Esophagus muscularis mucosa (tissue), 4 donors: ENCODE measurements at regions not wholly inside any gene's neighbourhood (a gene's known extent, or its start where the extent isn't known, plus 50 kb on each side); places are given as distances from the start of the nearest gene placed in this dataset.

Experiments
- DNase-seq: peaks from one replicate; pipeline ENCODE4 v3.0.0-alpha.2; 2017; ENCODE audit errors: extremely low spot score
- H3K27ac ChIP-seq, 4 donors: fragments of 200-600 bp; sonication (generic); replicated peaks in 1 of 4; 1 replicate in 3 of 4; 2 replicates in 1 of 4; pipeline ENCODE4 v1.5.1; 2016 to 2019; ENCODE audit warnings: mild to moderate bottlenecking in 1 of 4
- H3K27me3 ChIP-seq, 4 donors: fragments of 200-600 bp; sonication (generic); one replicate each; pipeline versions ENCODE4 v1.5.1 to v1.6.0; 2016 to 2019
- H3K36me3 ChIP-seq, 4 donors: fragments of 200-600 bp; sonication (generic); one replicate each; pipeline ENCODE4 v1.5.1; 2016 to 2019
- H3K4me1 ChIP-seq, 4 donors: fragments of 200-600 bp; sonication (generic); one replicate each; pipeline ENCODE4 v1.5.1; 2016 to 2019
- H3K4me3 ChIP-seq, 4 donors: fragments of 200-600 bp; sonication (generic); 1 replicate in 2 of 4; 2 replicates in 2 of 4; pipeline ENCODE4 v1.5.1; 2016 to 2019; ENCODE audit warnings: mild to moderate bottlenecking in 4 of 4, moderate library complexity in 1 of 4
- H3K9me3 ChIP-seq, 4 donors: fragments of 200-600 bp; sonication (generic); 1 replicate in 3 of 4; 2 replicates in 1 of 4; pipeline ENCODE4 v1.5.1; 2016 to 2019
- EP300 ChIP-seq: sonication (generic); formaldehyde crosslinking; IDR thresholded peaks from one replicate; pipeline ENCODE4 v1.6.1; 2017; ENCODE audit warnings: antibody characterized with exemption
- POLR2A ChIP-seq: fragments of 450-650 bp; IDR thresholded peaks from one replicate; pipeline ENCODE4 v1.6.1; 2017; ENCODE audit warnings: antibody characterized with exemption, moderate library complexity, mild to moderate bottlenecking, low read depth
- POLR2AphosphoS5 ChIP-seq, 2 donors: sonication (generic); formaldehyde crosslinking; IDR thresholded peaks; one replicate each; pipeline ENCODE4 v1.6.1; 2017; ENCODE audit warnings: antibody characterized with exemption in 2 of 2
- WGBS: methylation state at CpG from one replicate; pipeline ENCODE4 v1.1.5; 2018; 5-methylcytosine and 5-hydroxymethylcytosine counted together
- intact Hi-C: fragments of 100-400 bp; cut with DNase I; formaldehyde crosslinking; loops from one replicate; pipeline ENCODE4 v1.15.1; 2023
- TF ChIP-seq, protein P1 (sequence below), 3 experiments: fragments of 200-600 bp in 2 of 3; fragments of 450-650 bp in 1 of 3; sonication (generic) in 2 of 3; IDR thresholded peaks; one replicate each; pipeline ENCODE4 v1.5.1; 2017 to 2019; ENCODE audit warnings: antibody characterized with exemption in 3 of 3, mild to moderate bottlenecking in 2 of 3, moderate library complexity in 1 of 3

DNA sequence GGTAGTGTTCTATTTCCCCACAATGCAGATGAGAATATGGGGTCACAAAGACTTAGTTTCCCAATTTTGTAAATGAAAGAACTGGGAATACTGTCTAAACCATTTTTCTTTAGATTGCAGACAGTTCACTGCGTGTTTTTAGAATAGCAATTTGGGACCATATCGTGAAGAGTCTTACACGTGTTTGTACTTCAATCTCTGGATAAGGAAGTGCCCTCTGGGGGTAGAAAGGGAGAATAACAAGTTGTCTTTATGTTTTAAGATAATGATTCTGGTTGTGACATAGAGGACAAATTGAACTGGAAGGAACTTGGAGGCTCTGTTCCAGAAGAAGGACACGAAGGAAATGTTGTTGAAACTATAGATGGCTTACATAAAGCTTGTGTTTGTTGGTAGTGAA, 457.7 kb downstream of the CBLN2 start:
- Histone ChIP-seq H3K9me3 (no peaks in the 10 kb centered on the region), H3K4me3 (no peak overlapping the region), H3K27ac (no peak overlapping the region), H3K36me3 (no peaks in the 10 kb centered on the region), H3K27me3 (no peaks in the 10 kb centered on the region), H3K4me1 (no peaks in the 10 kb centered on the region)
- WGBS, result 17% methylated on average over 4 of the region's 4 CpGs
- no peak for DNase-seq
- intact Hi-C loops, result no loop called here
- TF ChIP-seq, protein P1, sequence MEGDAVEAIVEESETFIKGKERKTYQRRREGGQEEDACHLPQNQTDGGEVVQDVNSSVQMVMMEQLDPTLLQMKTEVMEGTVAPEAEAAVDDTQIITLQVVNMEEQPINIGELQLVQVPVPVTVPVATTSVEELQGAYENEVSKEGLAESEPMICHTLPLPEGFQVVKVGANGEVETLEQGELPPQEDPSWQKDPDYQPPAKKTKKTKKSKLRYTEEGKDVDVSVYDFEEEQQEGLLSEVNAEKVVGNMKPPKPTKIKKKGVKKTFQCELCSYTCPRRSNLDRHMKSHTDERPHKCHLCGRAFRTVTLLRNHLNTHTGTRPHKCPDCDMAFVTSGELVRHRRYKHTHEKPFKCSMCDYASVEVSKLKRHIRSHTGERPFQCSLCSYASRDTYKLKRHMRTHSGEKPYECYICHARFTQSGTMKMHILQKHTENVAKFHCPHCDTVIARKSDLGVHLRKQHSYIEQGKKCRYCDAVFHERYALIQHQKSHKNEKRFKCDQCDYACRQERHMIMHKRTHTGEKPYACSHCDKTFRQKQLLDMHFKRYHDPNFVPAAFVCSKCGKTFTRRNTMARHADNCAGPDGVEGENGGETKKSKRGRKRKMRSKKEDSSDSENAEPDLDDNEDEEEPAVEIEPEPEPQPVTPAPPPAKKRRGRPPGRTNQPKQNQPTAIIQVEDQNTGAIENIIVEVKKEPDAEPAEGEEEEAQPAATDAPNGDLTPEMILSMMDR (IDR thresholded peaks at IDR 0.05), result peak in 1 of 3 experiments; percentile 22
- TF ChIP-seq POLR2AphosphoS5 (IDR thresholded peaks at IDR 0.05), result no peak
- TF ChIP-seq POLR2A, result no peak
- TF ChIP-seq EP300, result no peak

DNA sequence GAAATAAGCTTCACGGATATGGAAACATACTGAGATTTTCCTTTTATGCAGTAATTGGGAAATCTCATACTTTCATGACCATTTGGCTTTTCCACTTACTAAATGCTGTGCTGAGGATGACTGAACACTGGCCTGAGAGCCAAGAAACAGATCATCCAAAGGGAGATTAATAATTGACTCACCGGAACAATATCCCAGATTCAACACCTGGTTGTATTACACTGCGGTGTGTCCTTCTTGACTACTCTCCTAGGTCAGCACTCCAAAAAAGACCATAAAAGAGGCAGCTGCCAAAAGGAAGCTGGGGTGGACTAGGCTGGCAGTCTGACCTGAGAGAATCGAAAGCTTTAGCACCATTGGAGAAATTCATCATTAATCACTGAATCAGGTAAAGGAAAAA, 469.1 kb downstream of the CBLN2 start:
- Histone ChIP-seq H3K9me3 (no peaks in the 10 kb centered on the region), H3K36me3 (no peaks in the 10 kb centered on the region), H3K4me1 (no peaks in the 10 kb centered on the region), H3K4me3 (no peak overlapping the region), H3K27ac (no peak overlapping the region), H3K27me3 (no peaks in the 10 kb centered on the region)
- TF ChIP-seq POLR2AphosphoS5 (IDR thresholded peaks at IDR 0.05), result no peak
- TF ChIP-seq POLR2A, result no peak
- TF ChIP-seq, protein P1 (IDR thresholded peaks at IDR 0.05), result no peak
- TF ChIP-seq EP300, result no peak
- 85% methylated on average over 4 of the region's 4 CpGs for WGBS
- DNase-seq, result no peak
- intact Hi-C loops, result no loop called here

DNA sequence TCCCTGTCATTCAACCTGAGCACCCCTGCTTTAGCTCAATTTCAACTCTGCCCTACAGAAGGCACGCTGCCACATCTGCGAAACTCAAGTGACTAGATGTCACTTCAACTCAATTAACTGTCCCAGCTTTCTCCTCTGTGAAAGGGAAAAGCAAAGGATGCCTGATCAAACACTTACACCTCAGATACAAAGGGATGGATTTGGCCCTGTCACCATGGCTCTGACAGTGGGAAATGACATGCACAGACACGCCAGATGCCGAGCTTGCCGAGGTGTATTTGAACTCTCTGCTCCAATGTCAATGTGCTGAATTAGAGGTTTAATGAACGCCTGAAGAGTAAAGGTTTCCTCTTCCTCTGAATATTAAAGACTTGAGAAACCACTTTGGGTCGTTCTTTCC, 481.1 kb downstream of the CBLN2 start:
- Histone ChIP-seq H3K27me3 (no peaks in the 10 kb centered on the region), H3K4me1 (no peaks in the 10 kb centered on the region), H3K27ac (no peak overlapping the region), H3K4me3 (no peak overlapping the region), H3K9me3 (no peaks in the 10 kb centered on the region), H3K36me3 (no peaks in the 10 kb centered on the region)
- TF ChIP-seq, protein P1 (IDR thresholded peaks at IDR 0.05), result no peak
- TF ChIP-seq POLR2AphosphoS5 (IDR thresholded peaks at IDR 0.05) (no peak), POLR2A (no peak), EP300 (no peak)
- intact Hi-C loops, result no loop called here
- 81% methylated on average over 7 of the region's 7 CpGs for WGBS
- DNase-seq, result no peak

DNA sequence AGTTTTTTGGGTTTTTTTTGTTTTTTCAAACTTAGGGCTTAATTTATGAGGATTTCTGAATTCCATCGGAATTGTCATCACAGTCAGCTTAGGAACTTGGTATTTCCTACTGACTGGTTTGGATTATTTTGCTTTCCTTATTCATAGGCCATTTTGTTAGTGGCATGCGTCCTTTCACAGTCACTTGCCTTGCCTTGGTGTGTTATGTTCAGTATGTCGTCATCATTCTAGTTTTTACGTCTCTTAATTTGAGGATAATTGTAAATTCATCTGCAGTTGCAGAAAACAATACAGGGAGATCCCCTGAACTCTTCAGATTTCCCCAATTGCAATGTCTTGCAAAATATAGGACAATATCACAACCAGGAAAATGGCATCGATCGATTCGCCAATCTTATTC, 485.3 kb downstream of the CBLN2 start:
- Histone ChIP-seq H3K27ac (no peak overlapping the region), H3K4me1 (no peaks in the 10 kb centered on the region), H3K36me3 (no peaks in the 10 kb centered on the region), H3K27me3 (no peaks in the 10 kb centered on the region), H3K9me3 (no peaks in the 10 kb centered on the region), H3K4me3 (no peak overlapping the region)
- no peak for DNase-seq
- TF ChIP-seq EP300, result no peak
- TF ChIP-seq POLR2AphosphoS5 (IDR thresholded peaks at IDR 0.05), result no peak
- TF ChIP-seq, protein P1 (IDR thresholded peaks at IDR 0.05), result no peak
- no peak for TF ChIP-seq POLR2A
- intact Hi-C loops, result no loop called here
- whole genome bisulfite sequencing, result 93% methylated on average over 7 of the region's 7 CpGs

DNA sequence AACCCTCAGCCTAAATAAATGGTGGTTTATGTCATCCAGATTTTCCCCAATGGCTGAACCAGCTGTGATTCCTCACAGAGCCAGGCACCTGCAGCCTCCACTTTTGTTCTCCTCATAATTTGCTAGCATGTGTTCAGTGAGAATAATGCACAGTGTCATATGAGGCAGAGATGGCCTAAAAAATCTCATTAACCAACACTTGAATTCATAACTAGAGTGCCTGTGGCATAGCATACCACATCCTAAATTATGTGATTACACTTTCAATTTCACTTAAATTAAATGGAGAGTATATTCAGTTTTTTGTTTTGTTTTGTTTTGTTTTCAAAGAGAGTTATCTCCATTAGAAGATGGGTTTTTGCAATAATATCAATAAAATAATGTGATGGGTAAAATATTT, 488.0 kb downstream of the CBLN2 start:
- no peaks in the 10 kb centered on the region for H3K36me3 ChIP-seq
- no peak overlapping the region for H3K27ac ChIP-seq
- H3K9me3 ChIP-seq, result no peaks in the 10 kb centered on the region
- H3K4me1 ChIP-seq, result no peaks in the 10 kb centered on the region
- no peaks in the 10 kb centered on the region for H3K27me3 ChIP-seq
- TF ChIP-seq POLR2A (no peak), POLR2AphosphoS5 (IDR thresholded peaks at IDR 0.05) (no peak), EP300 (no peak)
- TF ChIP-seq, protein P1 (IDR thresholded peaks at IDR 0.05), result no peak
- H3K4me3 ChIP-seq, result no peak overlapping the region
- DNase-seq, result no peak
- intact Hi-C loops, result no loop called here
